NB4 (cell line): ENCODE measurements at regions not wholly inside any gene's neighbourhood (a gene's known extent, or its start where the extent isn't known, plus 50 kb on each side); places are given as distances from the start of the nearest gene placed in this dataset.

ENCODE experiments used
- CTCF ChIP-seq: IDR thresholded peaks from one replicate; pipeline ENCODE4 v1.5.1; 2012; ENCODE audit warnings: low read depth, low read length
- MAX ChIP-seq: IDR thresholded peaks from 2 replicates; pipeline ENCODE4 v1.6.1; 2011; ENCODE audit warnings: low read depth, low read length
- MYC ChIP-seq: IDR thresholded peaks from 2 replicates; pipeline ENCODE4 v1.6.1; 2011; ENCODE audit warnings: low read depth, low read length
- POLR2A ChIP-seq: IDR thresholded peaks from 2 replicates; pipeline ENCODE4 v1.6.1; 2011; ENCODE audit warnings: mild to moderate bottlenecking; ENCODE audit not compliant: insufficient read length; ENCODE audit errors: extremely low read depth

- no peak for TF ChIP-seq CTCF
- no peak for TF ChIP-seq POLR2A
- no peak for TF ChIP-seq MYC
- TF ChIP-seq MAX, result no peak
Observed at GRCh38 chr1:55539652-55540512, 324.7 kb upstream of the USP24 start.
